ENCODE measurements at regions not wholly inside any gene's neighbourhood (a gene's known extent, or its start where the extent isn't known, plus 50 kb on each side); places are given as distances from the start of the nearest gene placed in this dataset.

GRCh38 chr7:46301677-46302076 lies 380.6 kb upstream of the IGFBP3 start:
- RAD21 ChIA-PET (ENCODE audit: unreplicated experiment): interaction anchor here (0.8 kb wide), 1 partner anchor 134 kb away, joined by 3 read pairs; no protein-coding TSS in a partner anchor
- ATAC-seq (no peak), DNase-seq (ENCODE audit: low read depth, low spot score) (no peak), FAIRE-seq (no peak)
- no peaks in the 10 kb centered on the region for H3K9me3 ChIP-seq (replicated peaks; ENCODE audit: control insufficient read depth, insufficient read depth, low read length)
- H3K9ac ChIP-seq (ENCODE audit: control insufficient read depth, insufficient read depth, low read length): no peak overlapping the region
- H3K79me2 ChIP-seq (ENCODE audit: control insufficient read depth, insufficient read depth, low read length): no peaks in the 10 kb centered on the region
- BruUV-seq (replicated peaks): no TSS peak
- no peak overlapping the region for H3K4me3 ChIP-seq
- 0% methylated on average over 1 of the region's 1 CpG for WGBS (ENCODE audit: insufficient coverage, insufficient replicate concordance, low lambda C conversion rate, missing lambda C conversion rate)
- no peak overlapping the region for H3K4me2 ChIP-seq (ENCODE audit: control insufficient read depth, insufficient read depth)
- intact Hi-C loops (cut with micrococcal nuclease; ENCODE audit: unreplicated experiment): no loop called here
- H3K27me3 ChIP-seq (replicated peaks in 1 of 2; ENCODE audit: control insufficient read depth in 2 of 2, insufficient read depth in 2 of 2, low read length in 1 of 2): no peaks in the 10 kb centered on the region
- CTCF ChIA-PET: interaction anchor here (0.6 to 1.2 kb wide), 3 partner anchors 10 to 331 kb away, joined by 3 to 5 read pairs (median 4); no protein-coding TSS in a partner anchor
- POLR2A ChIA-PET: no interaction called here
- H4K20me1 ChIP-seq (ENCODE audit: control insufficient read depth, insufficient read depth): no peaks in the 10 kb centered on the region
- SMC1A ChIA-PET (ENCODE audit: uncharacterized antibody, unreplicated experiment): interaction anchor here (1.3 kb wide), 1 partner anchor 20 kb away, joined by 3 read pairs; no protein-coding TSS in a partner anchor
- in situ Hi-C loops (cut with MboI): no loop called here
- H3K4me1 ChIP-seq (ENCODE audit: control insufficient read depth, insufficient read depth, low read length): no peaks in the 10 kb centered on the region
- TF ChIP-seq HDAC6 (IDR thresholded peaks at IDR 0.05; ENCODE audit: unreplicated experiment) (no peak), ZBTB4 (CRISPR knock-in tag; IDR thresholded peaks at IDR 0.05) (no peak), CHD2 (IDR thresholded peaks at IDR 0.05; ENCODE audit: borderline replicate concordance, low read depth, low read length) (no peak), SUPT20H (IDR thresholded peaks at IDR 0.05; ENCODE audit: borderline replicate concordance, control insufficient read depth, low read depth, low read length) (no peak), ZNF274 (IDR thresholded peaks at IDR 0.05; ENCODE audit: insufficient read depth, insufficient read length) (no peak), MLLT1 (IDR thresholded peaks at IDR 0.05) (no peak)
- no peak overlapping the region for H2AFZ ChIP-seq (ENCODE audit: control insufficient read depth, low read depth, low read length)
- H3K36me3 ChIP-seq (ENCODE audit: control insufficient read depth in 2 of 2, insufficient read depth in 2 of 2, low read length in 1 of 2): no peaks in the 10 kb centered on the region
- H3K27ac ChIP-seq (ENCODE audit: control insufficient read depth, insufficient read depth): no peak overlapping the region
